Breast epithelium (tissue), 4 donors: ENCODE measurements at regions not wholly inside any gene's neighbourhood (a gene's known extent, or its start where the extent isn't known, plus 50 kb on each side); places are given as distances from the start of the nearest gene placed in this dataset.

ENCODE experiments used
- DNase-seq, 2 donors: peaks; one replicate each; pipeline ENCODE4 v3.0.0-alpha.2; 2019; ENCODE audit warnings: low spot score in 2 of 2
- H3K27ac ChIP-seq, 2 donors: fragments of 200-600 bp; sonication (generic) in 1 of 2; one replicate each; pipeline ENCODE4 v1.5.1; 2016 to 2019; ENCODE audit warnings: mild to moderate bottlenecking in 1 of 2
- H3K27me3 ChIP-seq, 2 donors: fragments of 200-600 bp; sonication (generic) in 1 of 2; one replicate each; pipeline versions ENCODE4 v1.5.1 to v1.6.0; 2017 to 2019; ENCODE audit warnings: control low read depth in 1 of 2, mild to moderate bottlenecking in 1 of 2
- H3K36me3 ChIP-seq: fragments of 200-600 bp; one replicate; pipeline ENCODE4 v1.5.1; 2019
- H3K4me1 ChIP-seq, 2 donors: fragments of 200-600 bp; sonication (generic); one replicate each; pipeline ENCODE4 v1.5.1; 2016 to 2019; ENCODE audit warnings: control low read depth in 1 of 2
- H3K4me3 ChIP-seq, 3 donors: fragments of 200-600 bp; sonication (generic); 1 replicate in 2 of 3; 2 replicates in 1 of 3; pipeline ENCODE4 v1.5.1; 2016 to 2019; ENCODE audit warnings: mild to moderate bottlenecking in 3 of 3, moderate library complexity in 2 of 3
- H3K9me3 ChIP-seq, 2 donors: fragments of 200-600 bp; sonication (generic) in 1 of 2; one replicate each; pipeline ENCODE4 v1.5.1; 2016 to 2019; ENCODE audit warnings: control low read depth in 1 of 2
- POLR2A ChIP-seq: fragments of 450-650 bp; IDR thresholded peaks from one replicate; pipeline ENCODE4 v1.6.1; 2016; ENCODE audit warnings: antibody characterized with exemption, mild to moderate bottlenecking, moderate library complexity
- POLR2AphosphoS5 ChIP-seq, 3 donors: sonication (generic); formaldehyde crosslinking; IDR thresholded peaks; one replicate each; pipeline ENCODE4 v1.6.1; 2017; ENCODE audit warnings: antibody characterized with exemption in 3 of 3
- intact Hi-C: fragments of 100-400 bp; cut with DNase I; formaldehyde crosslinking; loops from one replicate; pipeline ENCODE4 v1.15.1; 2023; ENCODE audit warnings: low total_unique reads
- TF ChIP-seq, protein P1 (sequence below), 3 donors: fragments of 450-650 bp; IDR thresholded peaks; one replicate each; pipeline ENCODE4 v1.5.1; 2016 to 2017; ENCODE audit warnings: antibody characterized with exemption in 3 of 3, mild to moderate bottlenecking in 3 of 3, moderate library complexity in 3 of 3

DNA sequence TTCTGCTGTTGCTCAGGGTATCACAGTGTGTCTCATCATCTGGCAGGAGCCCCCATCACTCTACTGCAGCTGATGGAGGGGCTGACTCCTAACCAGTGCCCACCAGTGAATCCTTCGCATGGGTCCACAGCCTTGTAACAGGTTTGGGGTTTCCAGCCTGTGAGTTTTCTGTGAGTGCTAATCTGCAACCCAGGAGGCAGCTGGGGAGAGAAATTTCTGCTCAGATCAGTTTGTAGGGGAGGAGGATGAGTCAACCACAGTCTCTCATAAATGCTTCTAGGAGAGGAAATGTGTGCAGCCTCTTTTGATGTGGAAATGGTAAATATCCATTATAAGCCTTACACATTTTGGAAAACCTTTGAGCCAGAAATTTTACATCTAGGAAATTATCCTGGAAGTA, 871.3 kb downstream of the AACS start:
- H3K27me3 ChIP-seq, result no peaks in the 10 kb centered on the region
- TF ChIP-seq POLR2AphosphoS5 (IDR thresholded peaks at IDR 0.05), result no peak
- no peak for TF ChIP-seq POLR2A
- TF ChIP-seq, protein P1, sequence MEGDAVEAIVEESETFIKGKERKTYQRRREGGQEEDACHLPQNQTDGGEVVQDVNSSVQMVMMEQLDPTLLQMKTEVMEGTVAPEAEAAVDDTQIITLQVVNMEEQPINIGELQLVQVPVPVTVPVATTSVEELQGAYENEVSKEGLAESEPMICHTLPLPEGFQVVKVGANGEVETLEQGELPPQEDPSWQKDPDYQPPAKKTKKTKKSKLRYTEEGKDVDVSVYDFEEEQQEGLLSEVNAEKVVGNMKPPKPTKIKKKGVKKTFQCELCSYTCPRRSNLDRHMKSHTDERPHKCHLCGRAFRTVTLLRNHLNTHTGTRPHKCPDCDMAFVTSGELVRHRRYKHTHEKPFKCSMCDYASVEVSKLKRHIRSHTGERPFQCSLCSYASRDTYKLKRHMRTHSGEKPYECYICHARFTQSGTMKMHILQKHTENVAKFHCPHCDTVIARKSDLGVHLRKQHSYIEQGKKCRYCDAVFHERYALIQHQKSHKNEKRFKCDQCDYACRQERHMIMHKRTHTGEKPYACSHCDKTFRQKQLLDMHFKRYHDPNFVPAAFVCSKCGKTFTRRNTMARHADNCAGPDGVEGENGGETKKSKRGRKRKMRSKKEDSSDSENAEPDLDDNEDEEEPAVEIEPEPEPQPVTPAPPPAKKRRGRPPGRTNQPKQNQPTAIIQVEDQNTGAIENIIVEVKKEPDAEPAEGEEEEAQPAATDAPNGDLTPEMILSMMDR (IDR thresholded peaks at IDR 0.05), result no peak
- intact Hi-C loops, result no loop called here
- no peaks in the 10 kb centered on the region for H3K4me1 ChIP-seq
- H3K36me3 ChIP-seq, result no peaks in the 10 kb centered on the region
- no peak for DNase-seq
- H3K4me3 ChIP-seq, result no peak overlapping the region
- no peak overlapping the region for H3K27ac ChIP-seq
- no peaks in the 10 kb centered on the region for H3K9me3 ChIP-seq

DNA sequence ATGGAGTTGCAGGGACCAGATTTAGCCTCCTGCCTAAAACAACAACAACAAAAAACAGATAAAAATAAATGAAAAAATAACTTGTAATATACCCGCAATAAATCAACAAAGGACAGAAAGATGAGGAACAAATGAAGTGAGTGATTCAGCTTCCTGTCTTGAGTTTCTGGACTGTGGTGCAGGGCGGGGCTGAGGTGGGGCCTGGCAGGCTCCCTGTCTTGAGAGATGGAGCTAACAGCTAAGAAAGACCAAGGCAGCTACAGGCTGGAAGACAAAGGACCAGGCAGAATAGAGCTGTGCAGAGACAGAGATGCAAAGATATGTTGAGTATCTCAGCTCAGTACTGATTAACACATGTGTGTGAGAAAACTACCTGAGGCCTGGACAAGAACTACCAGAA, 879.2 kb downstream of the AACS start:
- H3K27ac ChIP-seq, result no peak overlapping the region
- TF ChIP-seq, protein P1 (IDR thresholded peaks at IDR 0.05), result no peak
- TF ChIP-seq POLR2AphosphoS5 (IDR thresholded peaks at IDR 0.05), result no peak
- no peak for TF ChIP-seq POLR2A

DNA sequence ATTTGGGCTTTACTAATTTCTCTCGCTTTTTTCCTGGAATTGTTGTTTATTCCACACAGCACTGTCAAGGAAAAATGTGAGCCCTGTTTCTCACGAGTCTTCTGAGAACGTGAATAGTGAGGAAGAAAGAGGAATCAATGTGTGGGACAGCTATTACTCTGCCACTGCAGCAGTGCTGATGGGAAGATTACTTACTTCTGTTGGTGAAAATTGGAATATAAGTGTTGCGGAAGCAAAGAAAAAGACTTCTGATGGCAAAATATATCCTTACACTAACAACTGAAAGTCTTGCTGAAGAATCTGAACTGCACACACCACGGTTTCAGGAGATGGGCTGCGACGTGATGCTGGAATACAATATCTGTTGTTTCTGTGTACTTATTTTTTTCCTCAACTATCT, 884.2 kb downstream of the AACS start:
- H3K36me3 ChIP-seq, result no peaks in the 10 kb centered on the region
- intact Hi-C loops, result no loop called here
- no peaks in the 10 kb centered on the region for H3K27me3 ChIP-seq
- H3K4me3 ChIP-seq, result no peak overlapping the region
- no peaks in the 10 kb centered on the region for H3K4me1 ChIP-seq
- TF ChIP-seq, protein P1 (IDR thresholded peaks at IDR 0.05), result no peak
- TF ChIP-seq POLR2AphosphoS5 (IDR thresholded peaks at IDR 0.05), result no peak
- no peak for TF ChIP-seq POLR2A
- no peak for DNase-seq
- no peak overlapping the region for H3K27ac ChIP-seq
- no peaks in the 10 kb centered on the region for H3K9me3 ChIP-seq

More for the DNA sequence above, 879.2 kb downstream of the AACS start:
- DNase-seq, result no peak
- no peaks in the 10 kb centered on the region for H3K27me3 ChIP-seq
- no peaks in the 10 kb centered on the region for H3K4me1 ChIP-seq
- no peaks in the 10 kb centered on the region for H3K36me3 ChIP-seq
- H3K9me3 ChIP-seq, result no peaks in the 10 kb centered on the region
- intact Hi-C loops, result no loop called here
- no peak overlapping the region for H3K4me3 ChIP-seq

DNA sequence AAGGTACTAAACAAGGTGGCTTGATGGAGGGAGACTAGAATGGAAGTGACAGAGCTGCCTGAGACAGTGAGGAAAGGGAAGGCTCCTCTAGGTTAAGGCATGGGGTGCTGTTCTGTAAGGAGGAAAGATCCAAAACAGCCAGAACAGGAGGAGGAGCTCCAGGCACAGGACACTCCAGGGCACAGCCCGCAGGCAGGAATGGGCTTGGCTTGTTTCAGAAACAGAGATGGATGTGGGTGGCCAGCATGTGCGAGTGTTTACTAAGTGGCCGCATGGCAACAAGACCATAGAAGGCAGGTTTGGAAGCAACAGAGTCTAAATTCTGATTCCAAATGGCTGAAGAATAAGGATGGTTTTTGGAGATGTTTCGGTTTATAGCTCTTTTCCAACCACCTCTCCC, 889.1 kb downstream of the AACS start:
- Histone ChIP-seq H3K27ac (no peak overlapping the region), H3K4me1 (no peaks in the 10 kb centered on the region), H3K9me3 (peaks cover 0 to 1% of the 10 kb centered on the region in 2 donors), H3K27me3 (no peaks in the 10 kb centered on the region), H3K4me3 (no peak overlapping the region), H3K36me3 (no peaks in the 10 kb centered on the region)
- TF ChIP-seq POLR2AphosphoS5 (IDR thresholded peaks at IDR 0.05) (no peak), POLR2A (no peak)
- TF ChIP-seq, protein P1 (IDR thresholded peaks at IDR 0.05), result no peak
- intact Hi-C loops, result no loop called here
- DNase-seq, result no peak

DNA sequence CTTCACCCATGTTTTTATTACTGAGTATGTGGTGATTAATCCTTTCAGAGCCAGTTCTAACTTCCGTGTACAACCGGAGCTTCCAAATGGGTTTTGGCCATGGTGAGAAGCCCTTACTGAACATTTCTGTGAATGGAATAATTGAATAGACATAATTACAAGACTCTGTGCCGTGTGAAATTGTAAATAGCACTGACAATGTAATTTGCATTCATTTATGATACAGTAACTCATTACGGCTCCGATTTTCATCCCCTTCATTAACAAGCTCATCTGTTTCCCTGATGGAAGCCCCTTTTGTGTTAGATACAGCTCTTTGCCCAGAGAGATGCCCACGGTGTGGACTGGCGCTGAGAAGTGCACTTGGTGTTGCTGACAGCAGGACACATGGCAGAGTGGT, 891.0 kb downstream of the AACS start:
- TF ChIP-seq, protein P1 (IDR thresholded peaks at IDR 0.05), result no peak
- TF ChIP-seq POLR2AphosphoS5 (IDR thresholded peaks at IDR 0.05) (no peak), POLR2A (no peak)
- intact Hi-C loops, result no loop called here
- Histone ChIP-seq H3K4me3 (no peak overlapping the region), H3K9me3 (peaks cover 0 to 11% of the 10 kb centered on the region in 2 donors), H3K4me1 (no peaks in the 10 kb centered on the region), H3K36me3 (no peaks in the 10 kb centered on the region), H3K27me3 (no peaks in the 10 kb centered on the region), H3K27ac (no peak overlapping the region)
- no peak for DNase-seq
